GM10266 (cell line): ENCODE measurements at regions not wholly inside any gene's neighbourhood (a gene's known extent, or its start where the extent isn't known, plus 50 kb on each side); places are given as distances from the start of the nearest gene placed in this dataset.

ENCODE experiments used
- DNase-seq: peaks from one replicate; pipeline ENCODE4 v3.0.0; 2012; ENCODE audit errors: extremely low spot score
- CTCF ChIP-seq: IDR thresholded peaks from 2 replicates; pipeline ENCODE4 v1.5.1; 2012; ENCODE audit warnings: mild to moderate bottlenecking, low read depth; ENCODE audit not compliant: control insufficient read depth, insufficient read depth; ENCODE audit errors: missing control alignments

DNA sequence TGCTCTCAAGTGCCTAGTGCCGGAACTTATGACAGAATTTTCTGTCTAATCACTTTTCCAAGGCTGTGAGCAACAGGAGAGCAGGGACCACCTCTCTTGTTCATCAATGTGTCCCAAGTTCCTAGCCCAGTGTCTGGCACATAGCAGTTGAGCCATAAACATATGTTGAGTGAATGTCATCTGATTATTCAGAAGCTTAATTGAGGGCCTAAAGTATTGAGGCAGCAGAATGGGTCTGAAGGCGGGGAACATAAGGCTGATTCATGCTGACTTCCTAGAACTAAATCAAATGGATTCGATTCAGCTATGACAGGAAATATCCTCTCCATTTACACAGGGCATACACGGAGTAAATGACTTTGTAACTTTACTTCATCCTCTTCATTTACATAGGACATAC, 438.0 kb upstream of the ZFHX3 start:
- TF ChIP-seq CTCF: no peak
- no peak for DNase-seq

GRCh38 chr16:73483934-73484711, 436.2 kb upstream of the ZFHX3 start:
- no peak for DNase-seq

GRCh38 chr16:73483076-73483791, 435.3 kb upstream of the ZFHX3 start:
- no peak for TF ChIP-seq CTCF
- DNase-seq: no peak

More at GRCh38 chr16:73483934-73484711, 436.2 kb upstream of the ZFHX3 start:
- no peak for TF ChIP-seq CTCF

GRCh38 chr16:73482310-73482709, 434.4 kb upstream of the ZFHX3 start:
- DNase-seq: no peak
- no peak for TF ChIP-seq CTCF

DNA sequence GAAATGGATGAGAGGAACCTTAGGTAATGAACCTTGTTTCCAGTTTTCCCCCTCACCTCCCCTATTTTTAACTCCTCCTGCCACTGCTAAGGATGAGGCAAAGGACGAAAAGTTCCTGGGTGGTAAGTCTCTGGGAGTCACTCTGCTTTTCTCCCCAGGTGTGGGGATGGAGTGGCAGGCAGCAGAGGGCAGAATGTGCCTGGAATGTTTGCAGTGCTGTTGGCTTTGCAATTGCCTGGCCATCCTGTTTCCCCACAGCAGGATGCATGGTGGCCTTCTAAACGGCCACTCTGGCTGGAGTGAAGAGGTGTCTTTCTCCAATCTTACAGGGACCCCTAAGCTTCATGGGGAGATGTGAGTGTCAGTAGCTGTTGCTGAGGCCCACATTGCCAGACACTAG, 432.5 kb upstream of the ZFHX3 start:
- TF ChIP-seq CTCF: no peak
- no peak for DNase-seq

DNA sequence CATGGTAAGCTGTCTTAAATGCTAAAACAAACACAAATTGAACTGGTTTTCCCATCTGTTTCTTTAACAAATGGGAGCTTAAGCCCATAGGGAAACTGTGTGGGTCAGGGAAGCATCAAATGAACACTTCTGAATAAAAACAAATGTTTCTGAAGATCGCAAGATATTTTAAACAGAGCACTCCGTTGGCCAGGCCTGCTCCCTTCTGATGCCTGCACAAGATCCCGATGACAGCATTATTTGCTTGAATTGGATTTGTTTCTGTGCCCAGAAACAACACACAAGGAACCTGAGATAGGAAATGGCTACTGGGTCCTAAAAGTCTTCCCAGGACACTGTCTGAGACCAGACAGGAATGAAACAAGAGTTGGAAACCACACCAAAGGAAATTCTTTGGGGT, 425.8 kb upstream of the ZFHX3 start:
- TF ChIP-seq CTCF: no peak
- no peak for DNase-seq

DNA sequence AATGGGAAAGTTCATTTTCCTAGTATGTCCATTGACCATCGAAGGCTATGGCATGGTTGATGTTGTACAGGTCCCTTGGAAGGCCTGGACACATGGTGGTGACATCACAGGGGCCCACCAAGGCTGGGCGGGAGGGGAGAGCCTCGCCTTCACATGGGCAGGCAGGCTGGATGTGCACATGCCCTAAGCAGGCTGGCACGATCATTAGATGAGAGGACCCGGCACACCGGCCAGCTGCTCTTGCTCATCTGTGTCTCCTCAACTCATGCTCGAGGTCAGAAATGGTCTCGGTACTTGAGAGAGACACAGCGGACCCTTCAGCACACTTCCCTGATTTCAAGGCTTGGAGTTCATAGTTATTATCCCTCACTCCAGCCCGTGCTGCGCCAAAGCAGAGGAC, 416.9 kb upstream of the ZFHX3 start:
- TF ChIP-seq CTCF: no peak
- no peak for DNase-seq
